Testis (tissue), 2 donors: ENCODE measurements at regions not wholly inside any gene's neighbourhood (a gene's known extent, or its start where the extent isn't known, plus 50 kb on each side); places are given as distances from the start of the nearest gene placed in this dataset.

Experiments
- DNase-seq: peaks from one replicate; pipeline ENCODE4 v3.0.0-alpha.2; 2019
- H3K27ac ChIP-seq, 2 donors: fragments of 200-600 bp; sonication (generic); one replicate each; pipeline ENCODE4 v1.5.1; 2019
- H3K27me3 ChIP-seq: fragments of 200-600 bp; sonication (generic); one replicate; pipeline ENCODE4 v1.5.1; 2019
- H3K36me3 ChIP-seq: fragments of 200-600 bp; sonication (generic); one replicate; pipeline ENCODE4 v1.5.1; 2017; ENCODE audit warnings: low read depth; ENCODE audit errors: missing control alignments
- H3K4me1 ChIP-seq: fragments of 200-600 bp; sonication (generic); one replicate; pipeline ENCODE4 v1.5.1; 2019
- H3K4me3 ChIP-seq, 2 donors: fragments of 200-600 bp; sonication (generic); one replicate each; pipeline ENCODE4 v1.5.1; 2017 to 2019
- H3K9me3 ChIP-seq: fragments of 200-600 bp; sonication (generic); one replicate; pipeline ENCODE4 v1.5.1; 2017
- CTCF ChIP-seq, 3 experiments: fragments of 450-650 bp in 2 of 3; fragments of 200-600 bp in 1 of 3; sonication (generic) in 1 of 3; IDR thresholded peaks; one replicate each; pipeline ENCODE4 v1.5.1; 2016 to 2019; ENCODE audit warnings: antibody characterized with exemption in 3 of 3, mild to moderate bottlenecking in 2 of 3, moderate library complexity in 1 of 3
- POLR2A ChIP-seq: fragments of 450-650 bp; IDR thresholded peaks from one replicate; pipeline ENCODE4 v1.6.1; 2017; ENCODE audit warnings: antibody characterized with exemption, mild to moderate bottlenecking, moderate library complexity
- WGBS, 2 donors: methylation state at CpG; one replicate each; pipeline ENCODE4 v1.1.5; 2018; 5-methylcytosine and 5-hydroxymethylcytosine counted together
- intact Hi-C: fragments of 100-400 bp; cut with DNase I; formaldehyde crosslinking; loops from one replicate; pipeline ENCODE4 v1.15.1; 2023; ENCODE audit warnings: low total_unique reads

GRCh38 chr1:76021846-76022245 lies 52.7 kb upstream of the ST6GALNAC3 start:
- H3K9me3 ChIP-seq, result no peaks in the 10 kb centered on the region
- H3K36me3 ChIP-seq, result no peaks in the 10 kb centered on the region
- no peak overlapping the region for H3K27ac ChIP-seq
- no peak for DNase-seq
- no peaks in the 10 kb centered on the region for H3K4me1 ChIP-seq
- intact Hi-C loops, result no loop called here
- H3K27me3 ChIP-seq, result no peaks in the 10 kb centered on the region
- no peak for TF ChIP-seq POLR2A
- TF ChIP-seq CTCF (IDR thresholded peaks at IDR 0.05), result no peak
- 46 to 59% methylated on average over 4 of the region's 4 CpGs for WGBS, 2 donors
- H3K4me3 ChIP-seq, result no peak overlapping the region

GRCh38 chr1:76023669-76024435 lies 50.7 kb upstream of the ST6GALNAC3 start:
- Histone ChIP-seq H3K4me1 (no peaks in the 10 kb centered on the region), H3K27me3 (no peaks in the 10 kb centered on the region), H3K9me3 (no peaks in the 10 kb centered on the region), H3K36me3 (no peaks in the 10 kb centered on the region), H3K4me3 (no peak overlapping the region), H3K27ac (no peak overlapping the region)
- no peak for DNase-seq
- WGBS, 2 donors, result 26 to 35% methylated on average over 1 of the region's 1 CpG
- TF ChIP-seq POLR2A, result no peak
- no peak for TF ChIP-seq CTCF (IDR thresholded peaks at IDR 0.05)
- intact Hi-C loops, result no loop called here
